SK-N-SH (cell line): ENCODE measurements at regions not wholly inside any gene's neighbourhood (a gene's known extent, or its start where the extent isn't known, plus 50 kb on each side); places are given as distances from the start of the nearest gene placed in this dataset.

Experiments used
- CTCF ChIA-PET: fragments of 300-600, 350-600 bp; formaldehyde crosslinking; extraction: SDS; loops from one replicate; lab custom pipeline; 2021; lab: Yijun Ruan, JAX
- POLR2A ChIA-PET: fragments of 350-600 bp; sonication (Branson Sonifier 250); formaldehyde crosslinking; extraction: SDS; loops from one replicate; lab custom pipeline; 2020; ENCODE audit warnings: antibody characterized with exemption, inconsistent platforms; lab: Yijun Ruan, JAX
- DNase-seq: peaks from one replicate; pipeline ENCODE4 v3.0.0; 2012
- H2AFZ ChIP-seq: fragments of 200-600 bp; sonication (generic); 2 replicates; pipeline ENCODE4 v1.8.1; 2016; ENCODE audit warnings: antibody characterized with exemption, mild to moderate bottlenecking, low read depth
- H3F3A ChIP-seq: fragments of 200-600 bp; sonication (generic); replicated peaks from 2 replicates; pipeline ENCODE3; 2016; ENCODE audit warnings: antibody characterized with exemption, mild to moderate bottlenecking; ENCODE audit not compliant: insufficient read depth
- H3K27ac ChIP-seq, 2 experiments: fragments of 200-500 bp in 1 of 2; fragments of 200-600 bp in 1 of 2; sonication (Bioruptor generic) in 1 of 2; sonication (generic), shearing (Covaris generic) in 1 of 2; 2 replicates each; pipeline versions ENCODE4 v1.5.1 to v1.6.1; 2014 to 2016; ENCODE audit warnings: low read depth in 2 of 2, inconsistent platforms in 1 of 2, low read length in 1 of 2, mild to moderate bottlenecking in 1 of 2, mixed read lengths in 1 of 2
- H3K27me3 ChIP-seq: fragments of 200-600 bp; sonication (generic), shearing (Covaris generic); 2 replicates; pipeline ENCODE4 v1.6.1; 2016; ENCODE audit warnings: mixed run types; ENCODE audit not compliant: insufficient read depth
- H3K36me3 ChIP-seq, 2 experiments: fragments of 200-500 bp in 1 of 2; fragments of 200-600 bp in 1 of 2; sonication (Bioruptor generic) in 1 of 2; sonication (generic) in 1 of 2; replicated peaks in 1 of 2; 2 replicates each; pipeline versions ENCODE3 to v1.5.1; 2014 to 2016; ENCODE audit warnings: low read length in 1 of 2, mild to moderate bottlenecking in 1 of 2; ENCODE audit not compliant: insufficient read depth in 2 of 2, control insufficient read depth in 1 of 2
- H3K4me1 ChIP-seq, 2 experiments: fragments of 200-500 bp in 1 of 2; fragments of 200-600 bp in 1 of 2; sonication (Bioruptor generic) in 1 of 2; sonication (generic), shearing (Covaris generic) in 1 of 2; 2 replicates each; pipeline versions ENCODE4 v1.5.1 to v1.6.1; 2014 to 2016; ENCODE audit warnings: low read depth in 1 of 2, low read length in 1 of 2, mixed run types in 1 of 2; ENCODE audit not compliant: insufficient read depth in 2 of 2, control insufficient read depth in 1 of 2
- H3K4me2 ChIP-seq: fragments of 200-600 bp; sonication (generic), shearing (Covaris generic); 2 replicates; pipeline ENCODE4 v1.6.1; 2017; ENCODE audit warnings: mixed run types
- H3K4me3 ChIP-seq, 2 experiments: fragments of 200-500 bp in 1 of 2; fragments of 200-600 bp in 1 of 2; sonication (Bioruptor generic) in 1 of 2; sonication (generic), shearing (Covaris generic) in 1 of 2; 2 replicates each; pipeline versions ENCODE4 v1.5.1 to v1.8.1; 2014 to 2016; ENCODE audit warnings: low read depth in 2 of 2, inconsistent platforms in 1 of 2, low read length in 1 of 2, mild to moderate bottlenecking in 1 of 2, mixed read lengths in 1 of 2, moderate library complexity in 1 of 2
- H3K79me2 ChIP-seq: fragments of 200-600 bp; sonication (generic); 2 replicates; pipeline ENCODE4 v1.8.1; 2017; ENCODE audit warnings: mild to moderate bottlenecking; ENCODE audit not compliant: insufficient read depth
- H3K9ac ChIP-seq: fragments of 200-600 bp; sonication (generic); 2 replicates; pipeline ENCODE4 v1.6.1; 2017; ENCODE audit warnings: mixed run types
- H3K9me2 ChIP-seq: fragments of 200-600 bp; sonication (generic); 2 replicates; pipeline ENCODE4 v1.6.1; 2017; ENCODE audit warnings: mixed run types
- H3K9me3 ChIP-seq: fragments of 200-600 bp; sonication (generic); 2 replicates; pipeline ENCODE4 v1.6.1; 2017; ENCODE audit warnings: mixed run types, mild to moderate bottlenecking, moderate library complexity
- H4K20me1 ChIP-seq: fragments of 200-600 bp; sonication (generic); 2 replicates; pipeline ENCODE4 v1.6.1; 2017; ENCODE audit warnings: mild to moderate bottlenecking, mixed run types; ENCODE audit not compliant: insufficient read depth
- CHD2 ChIP-seq: fragments of 150-350 bp; IDR thresholded peaks from 2 replicates; pipeline ENCODE4 v1.6.1; 2018; ENCODE audit warnings: low read length; ENCODE audit not compliant: partially characterized antibody
- CTCF ChIP-seq: fragments of 200-600 bp; sonication (generic); IDR thresholded peaks from 2 replicates; pipeline ENCODE4 v1.6.1; 2017; ENCODE audit warnings: antibody characterized with exemption, mild to moderate bottlenecking, moderate library complexity
- EP300 ChIP-seq, 2 experiments: IDR thresholded peaks; 2 replicates each; pipeline versions ENCODE4 v1.4.0 to v1.6.1; 2012; ENCODE audit warnings: borderline replicate concordance in 1 of 2, low read depth in 1 of 2, low read length in 1 of 2
- EZH2phosphoT487 ChIP-seq: fragments of 200-600 bp; sonication (generic); IDR thresholded peaks from 2 replicates; pipeline ENCODE4 v1.6.1; 2017; ENCODE audit warnings: low read depth, mixed run types, mild to moderate bottlenecking, antibody characterized with exemption, moderate library complexity, borderline replicate concordance
- FOXJ3 ChIP-seq: sonication (generic); formaldehyde crosslinking; IDR thresholded peaks from 2 replicates; pipeline ENCODE4 v1.5.1; 2020; ENCODE audit warnings: mild to moderate bottlenecking, missing genetic modification reagents
- GABPA ChIP-seq: IDR thresholded peaks from 2 replicates; pipeline ENCODE4 v1.4.0; 2012; ENCODE audit warnings: low read depth, mild to moderate bottlenecking
- GATA2 ChIP-seq: sonication (generic); formaldehyde crosslinking; IDR thresholded peaks from 2 replicates; pipeline ENCODE4 v1.5.0; 2020; ENCODE audit warnings: mild to moderate bottlenecking, missing genetic modification reagents
- JUND ChIP-seq: IDR thresholded peaks from 2 replicates; pipeline ENCODE4 v1.4.0; 2012
- MXI1 ChIP-seq: IDR thresholded peaks from 2 replicates; pipeline ENCODE4 v1.6.1; 2012; ENCODE audit warnings: mild to moderate bottlenecking, low read depth, low read length, improper control_type of control experiment
- POLR2AphosphoS5 ChIP-seq: IDR thresholded peaks from 2 replicates; pipeline ENCODE4 v1.6.1; 2012; ENCODE audit warnings: low read depth, low read length
- RXRA ChIP-seq: IDR thresholded peaks from 2 replicates; pipeline ENCODE4 v1.4.0; 2012; ENCODE audit warnings: low read depth, mild to moderate bottlenecking, borderline replicate concordance
- SIN3A ChIP-seq: IDR thresholded peaks from 2 replicates; pipeline ENCODE4 v1.6.1; 2012; ENCODE audit warnings: low read depth, mild to moderate bottlenecking, low read length, moderate library complexity, borderline replicate concordance
- SMC3 ChIP-seq: IDR thresholded peaks from 2 replicates; pipeline ENCODE4 v1.6.1; 2012; ENCODE audit warnings: low read depth, low read length, improper control_type of control experiment
- TEAD4 ChIP-seq: IDR thresholded peaks from 2 replicates; pipeline ENCODE4 v1.4.0; 2012; ENCODE audit warnings: mild to moderate bottlenecking, borderline replicate concordance; ENCODE audit not compliant: insufficient read depth
- USF2 ChIP-seq: fragments of 150-350 bp; IDR thresholded peaks from 2 replicates; pipeline ENCODE4 v1.6.1; 2017; ENCODE audit warnings: antibody characterized with exemption, low read length, low read depth, borderline replicate concordance
- YY1 ChIP-seq: IDR thresholded peaks from 2 replicates; pipeline ENCODE4 v1.4.0; 2012; ENCODE audit warnings: low read depth, mild to moderate bottlenecking
- ZBTB33 ChIP-seq: IDR thresholded peaks from 2 replicates; pipeline ENCODE4 v1.4.0; 2012; ENCODE audit warnings: low read depth, borderline replicate concordance
- WGBS: methylation state at CpG from one replicate; pipeline ENCODE4 v1.1.6; 2017; ENCODE audit warnings: low lambda C conversion rate; 5-methylcytosine and 5-hydroxymethylcytosine counted together

GRCh38 chr1:47523835-47524215 lies 86.0 kb downstream of the FOXD2 start:
- 0 out of 2 replicates have a peak, but pooled peaks cover 3% of the 10 kb centered on the region for H3K9me3 ChIP-seq
- H3K4me1 ChIP-seq: no peaks in the 10 kb centered on the region
- no peak overlapping the region for H3K4me3 ChIP-seq
- no peak for TF ChIP-seq FOXJ3 (CRISPR knock-in tag)
- TF ChIP-seq EZH2phosphoT487: no peak
- TF ChIP-seq GATA2 (CRISPR knock-in tag): no peak
- TF ChIP-seq JUND: no peak
- TF ChIP-seq POLR2AphosphoS5: no peak
- no peak for TF ChIP-seq CHD2
- TF ChIP-seq ZBTB33: no peak
- no peak for TF ChIP-seq TEAD4
- no peak for TF ChIP-seq CTCF
- TF ChIP-seq RXRA: no peak
- TF ChIP-seq SIN3A: no peak
- TF ChIP-seq MXI1: no peak
- TF ChIP-seq GABPA: no peak
- TF ChIP-seq YY1: no peak
- TF ChIP-seq, all 33 proteins: peak for 0
- Histone ChIP-seq H3K27ac (no peak overlapping the region), H3F3A (no peaks in the 10 kb centered on the region), H3K9ac (no peak overlapping the region), H2AFZ (no peak overlapping the region), H4K20me1 (no peaks in the 10 kb centered on the region), H3K9me2 (no peaks in the 10 kb centered on the region), H3K36me3 (no peaks in the 10 kb centered on the region), H3K4me2 (no peak overlapping the region), H3K27me3 (no peaks in the 10 kb centered on the region), H3K79me2 (no peaks in the 10 kb centered on the region)
- no peak for DNase-seq
- WGBS: 46% methylated on average over 4 of the region's 4 CpGs
- CTCF ChIA-PET: interaction anchor here (0.6 to 3.0 kb wide), 6 partner anchors 12 to 202 kb away, joined by 3 to 14 read pairs (median 5); no protein-coding TSS in a partner anchor
- POLR2A ChIA-PET: no interaction called here

GRCh38 chr1:47524272-47524671 lies 86.4 kb downstream of the FOXD2 start:
- Histone ChIP-seq H3K4me3 (no peak overlapping the region), H4K20me1 (no peaks in the 10 kb centered on the region), H3K79me2 (no peaks in the 10 kb centered on the region), H3K27ac (no peak overlapping the region), H3F3A (no peaks in the 10 kb centered on the region), H3K36me3 (no peaks in the 10 kb centered on the region), H3K4me1 (no peaks in the 10 kb centered on the region), H3K9me2 (no peaks in the 10 kb centered on the region), H3K4me2 (no peak overlapping the region), H3K27me3 (no peaks in the 10 kb centered on the region), H2AFZ (no peak overlapping the region), H3K9ac (no peak overlapping the region), H3K9me3 (peaks cover 7% of the 10 kb centered on the region; the same call in 1 of the 2 replicates)
- ChIA-PET POLR2A (no interaction called here), CTCF (interaction anchor here (0.6 to 3.0 kb wide), 6 partner anchors 12 to 202 kb away, joined by 3 to 14 read pairs (median 5); no protein-coding TSS in a partner anchor)
- DNase-seq: no peak
- WGBS: 38% methylated on average over 5 of the region's 7 CpGs
- TF ChIP-seq USF2: no peak
- no peak for TF ChIP-seq EP300 (IDR thresholded peaks at IDR 0.05; ENCODE audit: borderline replicate concordance in 1 of 2, low read depth in 1 of 2, low read length in 1 of 2)
- TF ChIP-seq EZH2phosphoT487: no peak
- TF ChIP-seq SMC3: no peak
